DOHH2 (cell line): ENCODE measurements at regions not wholly inside any gene's neighbourhood (a gene's known extent, or its start where the extent isn't known, plus 50 kb on each side); places are given as distances from the start of the nearest gene placed in this dataset.

ENCODE experiments used
- EZH2phosphoT487 ChIP-seq: fragments of 200-600 bp; sonication (generic); IDR thresholded peaks from 2 replicates; pipeline ENCODE4 v1.6.1; 2017; ENCODE audit warnings: borderline replicate concordance, mild to moderate bottlenecking, antibody characterized with exemption, low read length, moderate library complexity, mixed read lengths
- TF ChIP-seq, protein P1 (sequence below): fragments of 200-600 bp; sonication (generic); IDR thresholded peaks from one replicate; pipeline ENCODE4 v1.5.1; 2014; ENCODE audit warnings: antibody characterized with exemption, mild to moderate bottlenecking, low read depth, low read length; ENCODE audit not compliant: poor library complexity, severe bottlenecking

DNA sequence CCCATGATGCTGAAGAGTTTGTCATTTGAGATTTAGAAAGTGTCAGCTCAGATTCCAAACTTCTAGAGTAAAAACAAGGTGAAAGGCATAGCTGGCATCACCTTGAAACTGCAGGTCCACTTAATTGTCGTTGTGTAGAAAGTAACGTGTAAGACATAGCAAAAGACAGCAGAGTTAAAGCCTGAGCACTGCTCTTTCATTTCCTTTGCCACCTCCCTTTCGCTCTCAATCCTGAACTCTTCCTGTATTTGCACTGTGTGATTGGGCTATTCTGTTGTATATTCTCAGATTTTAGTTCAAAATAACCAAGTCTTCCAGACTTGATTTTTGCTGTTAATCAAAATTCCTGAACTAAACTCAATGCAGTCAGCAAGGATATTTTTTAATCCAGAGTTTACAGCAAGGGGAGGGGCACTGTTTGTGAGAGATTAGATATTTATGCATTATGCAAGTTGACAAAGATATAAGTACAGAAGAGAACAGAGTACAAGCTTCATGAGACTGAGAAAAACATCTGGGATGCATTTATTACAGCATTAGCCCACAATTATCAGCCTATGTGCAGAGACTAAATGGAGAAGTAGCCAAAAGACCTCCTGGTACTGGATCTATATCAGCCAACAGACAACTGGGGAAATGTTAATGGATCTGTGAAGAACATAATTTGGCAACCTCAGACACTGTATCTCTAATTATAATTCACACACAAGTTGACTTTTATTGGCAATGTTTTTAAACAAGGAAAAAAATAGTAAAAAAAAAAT lies 328.6 kb downstream of the SUCLA2 start:
- TF ChIP-seq, protein P1, sequence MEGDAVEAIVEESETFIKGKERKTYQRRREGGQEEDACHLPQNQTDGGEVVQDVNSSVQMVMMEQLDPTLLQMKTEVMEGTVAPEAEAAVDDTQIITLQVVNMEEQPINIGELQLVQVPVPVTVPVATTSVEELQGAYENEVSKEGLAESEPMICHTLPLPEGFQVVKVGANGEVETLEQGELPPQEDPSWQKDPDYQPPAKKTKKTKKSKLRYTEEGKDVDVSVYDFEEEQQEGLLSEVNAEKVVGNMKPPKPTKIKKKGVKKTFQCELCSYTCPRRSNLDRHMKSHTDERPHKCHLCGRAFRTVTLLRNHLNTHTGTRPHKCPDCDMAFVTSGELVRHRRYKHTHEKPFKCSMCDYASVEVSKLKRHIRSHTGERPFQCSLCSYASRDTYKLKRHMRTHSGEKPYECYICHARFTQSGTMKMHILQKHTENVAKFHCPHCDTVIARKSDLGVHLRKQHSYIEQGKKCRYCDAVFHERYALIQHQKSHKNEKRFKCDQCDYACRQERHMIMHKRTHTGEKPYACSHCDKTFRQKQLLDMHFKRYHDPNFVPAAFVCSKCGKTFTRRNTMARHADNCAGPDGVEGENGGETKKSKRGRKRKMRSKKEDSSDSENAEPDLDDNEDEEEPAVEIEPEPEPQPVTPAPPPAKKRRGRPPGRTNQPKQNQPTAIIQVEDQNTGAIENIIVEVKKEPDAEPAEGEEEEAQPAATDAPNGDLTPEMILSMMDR = no peak
- no peak for TF ChIP-seq EZH2phosphoT487
